ENCODE measurements at regions not wholly inside any gene's neighbourhood (a gene's known extent, or its start where the extent isn't known, plus 50 kb on each side); places are given as distances from the start of the nearest gene placed in this dataset.

DNA sequence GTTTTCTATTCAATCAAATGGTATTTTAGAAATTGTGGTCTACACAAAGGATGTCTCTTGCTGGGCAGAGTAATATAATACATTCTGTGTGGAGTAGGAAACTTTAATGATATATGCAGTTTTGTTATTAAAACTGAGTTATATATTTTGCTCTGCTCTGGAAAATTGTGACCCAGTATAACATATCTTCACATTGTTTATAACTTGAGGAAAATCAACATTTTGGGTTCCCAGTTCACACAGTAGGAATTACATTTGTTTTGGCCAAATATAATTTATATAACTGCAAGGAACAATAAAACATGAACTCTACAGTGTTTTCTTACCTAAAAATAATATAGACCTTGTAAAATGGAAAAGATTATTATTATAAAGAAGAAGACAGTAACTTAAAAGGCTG, 372.4 kb downstream of the OSR1 start:
- no peaks in the 10 kb centered on the region for H3K36me3 ChIP-seq
- H3K27ac ChIP-seq, result no peak overlapping the region
- H3K4me1 ChIP-seq, result peaks cover 0 to 6% (median 0%) of the 10 kb centered on the region in 3 donors
- intact Hi-C loops (cut with DNase I), result no loop called here
- TF ChIP-seq, protein P1, sequence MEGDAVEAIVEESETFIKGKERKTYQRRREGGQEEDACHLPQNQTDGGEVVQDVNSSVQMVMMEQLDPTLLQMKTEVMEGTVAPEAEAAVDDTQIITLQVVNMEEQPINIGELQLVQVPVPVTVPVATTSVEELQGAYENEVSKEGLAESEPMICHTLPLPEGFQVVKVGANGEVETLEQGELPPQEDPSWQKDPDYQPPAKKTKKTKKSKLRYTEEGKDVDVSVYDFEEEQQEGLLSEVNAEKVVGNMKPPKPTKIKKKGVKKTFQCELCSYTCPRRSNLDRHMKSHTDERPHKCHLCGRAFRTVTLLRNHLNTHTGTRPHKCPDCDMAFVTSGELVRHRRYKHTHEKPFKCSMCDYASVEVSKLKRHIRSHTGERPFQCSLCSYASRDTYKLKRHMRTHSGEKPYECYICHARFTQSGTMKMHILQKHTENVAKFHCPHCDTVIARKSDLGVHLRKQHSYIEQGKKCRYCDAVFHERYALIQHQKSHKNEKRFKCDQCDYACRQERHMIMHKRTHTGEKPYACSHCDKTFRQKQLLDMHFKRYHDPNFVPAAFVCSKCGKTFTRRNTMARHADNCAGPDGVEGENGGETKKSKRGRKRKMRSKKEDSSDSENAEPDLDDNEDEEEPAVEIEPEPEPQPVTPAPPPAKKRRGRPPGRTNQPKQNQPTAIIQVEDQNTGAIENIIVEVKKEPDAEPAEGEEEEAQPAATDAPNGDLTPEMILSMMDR (IDR thresholded peaks at IDR 0.05), result no peak
- DNase-seq (no peak), ATAC-seq (no peak), FAIRE-seq (peak; percentile 32)
- no peak overlapping the region for H3K4me3 ChIP-seq
- H3K27me3 ChIP-seq, result no peaks in the 10 kb centered on the region
- no peaks in the 10 kb centered on the region for H3K9me3 ChIP-seq

DNA sequence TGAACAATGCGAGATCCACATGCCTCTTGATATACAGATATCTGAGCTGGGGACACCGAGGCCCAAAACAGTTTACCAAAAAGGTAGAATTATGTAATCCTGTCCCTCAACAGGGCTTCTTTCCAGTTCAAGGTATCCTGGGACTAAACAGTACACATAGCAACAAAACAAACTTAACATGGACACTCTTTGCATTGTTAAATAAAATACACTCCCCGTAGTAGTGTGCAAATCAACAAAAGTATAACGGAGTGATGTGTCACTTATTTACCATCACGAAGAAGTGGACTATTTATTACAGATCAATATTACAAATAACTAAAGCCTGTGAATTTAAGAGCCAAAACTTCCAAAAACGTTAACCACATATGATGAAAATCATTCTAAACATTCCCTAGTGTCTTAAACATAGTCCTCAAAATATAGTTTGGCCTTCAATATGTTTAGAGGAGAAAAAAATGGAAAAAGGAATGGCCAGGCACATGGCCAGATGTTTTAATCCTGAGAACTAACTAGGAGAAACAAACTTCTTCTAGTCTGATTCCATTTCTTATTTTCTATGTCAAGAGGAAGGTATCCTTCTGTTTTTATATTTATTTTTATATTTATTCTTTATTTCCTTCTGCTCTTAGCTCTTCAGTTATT, 377.5 kb downstream of the OSR1 start:
- Histone ChIP-seq H3K9me3 (no peaks in the 10 kb centered on the region), H3K36me3 (no peaks in the 10 kb centered on the region), H3K27me3 (no peaks in the 10 kb centered on the region), H3K4me3 (no peak overlapping the region), H3K27ac (no peak overlapping the region), H3K4me1 (no peaks in the 10 kb centered on the region)
- 66 to 73% methylated on average over 6 of the region's 6 CpGs for WGBS, 2 donors
- DNase-seq, result no peak
- intact Hi-C loops (cut with DNase I), result no loop called here
- no peak for ATAC-seq
- FAIRE-seq, result no peak
- TF ChIP-seq, protein P1 (IDR thresholded peaks at IDR 0.05), result no peak

DNA sequence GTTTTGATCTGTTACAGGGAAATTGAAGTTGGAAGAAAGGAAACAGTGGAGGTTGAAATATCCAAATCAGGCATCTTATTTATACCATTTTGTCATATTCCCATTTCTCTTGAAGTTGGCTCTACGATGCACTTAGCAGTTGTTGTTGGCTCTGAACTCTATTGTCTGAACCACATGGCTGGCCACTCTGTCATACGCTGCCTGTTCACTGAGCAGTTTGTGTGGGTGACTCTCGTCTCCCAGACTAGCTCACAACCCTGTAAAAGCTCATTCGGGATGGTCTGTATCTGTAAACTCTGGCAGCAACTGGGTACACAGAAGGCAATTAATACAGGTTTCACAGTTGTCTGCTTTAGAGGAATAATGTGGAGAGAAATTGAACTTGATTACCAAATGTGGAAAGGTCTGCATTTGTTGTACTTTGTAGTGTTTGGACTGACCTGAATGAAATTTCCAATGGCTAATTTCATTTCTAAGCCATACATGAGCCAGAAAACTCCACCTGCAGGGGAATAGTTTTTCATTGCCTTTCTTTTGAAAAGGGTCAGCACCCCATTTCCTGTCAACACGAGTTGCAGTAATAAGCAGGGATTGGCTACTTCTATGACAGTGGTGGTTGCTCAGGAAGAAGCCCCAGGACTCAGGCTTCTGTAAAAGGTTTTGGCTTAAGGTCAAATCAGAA, 378.2 kb downstream of the OSR1 start:
- no peak for FAIRE-seq
- Histone ChIP-seq H3K27me3 (no peaks in the 10 kb centered on the region), H3K27ac (no peak overlapping the region), H3K4me3 (no peak overlapping the region), H3K36me3 (no peaks in the 10 kb centered on the region), H3K9me3 (no peaks in the 10 kb centered on the region), H3K4me1 (no peaks in the 10 kb centered on the region)
- ATAC-seq, result no peak
- 80 to 87% methylated on average over 5 of the region's 5 CpGs for WGBS, 2 donors
- TF ChIP-seq, protein P1 (IDR thresholded peaks at IDR 0.05), result no peak
- DNase-seq, result no peak
- intact Hi-C loops (cut with DNase I), result no loop called here

DNA sequence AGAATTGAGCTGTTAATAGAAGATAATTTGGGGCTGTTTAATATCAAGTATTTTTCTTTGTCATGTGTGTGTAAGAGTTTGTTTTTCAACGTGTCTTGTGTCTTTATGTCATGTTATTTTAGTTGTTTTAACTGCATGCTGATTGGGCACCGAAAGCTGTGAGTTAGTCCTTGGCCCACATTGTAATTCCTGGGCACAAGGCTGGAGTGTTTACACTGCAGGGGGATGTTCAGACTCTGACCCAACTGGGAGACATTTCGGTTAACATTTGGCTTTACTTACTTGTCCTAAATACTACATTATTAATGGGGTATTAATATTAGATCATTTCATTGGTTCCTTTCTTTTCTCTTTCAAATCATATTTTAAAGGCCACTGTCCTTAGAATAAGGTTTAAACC, 381.0 kb downstream of the OSR1 start:
- no peaks in the 10 kb centered on the region for H3K4me1 ChIP-seq
- H3K36me3 ChIP-seq, result no peaks in the 10 kb centered on the region
- DNase-seq (no peak), ATAC-seq (no peak), FAIRE-seq (no peak)
- intact Hi-C loops (cut with DNase I), result no loop called here
- H3K4me3 ChIP-seq, result no peak overlapping the region
- H3K27me3 ChIP-seq, result no peaks in the 10 kb centered on the region
- TF ChIP-seq, protein P1 (IDR thresholded peaks at IDR 0.05), result no peak
- no peaks in the 10 kb centered on the region for H3K9me3 ChIP-seq
- no peak overlapping the region for H3K27ac ChIP-seq
- 72 to 77% methylated on average over 3 of the region's 3 CpGs for WGBS, 2 donors

Data from pancreas (tissue), 10 donors.